ENCODE measurements at regions not wholly inside any gene's neighbourhood (a gene's known extent, or its start where the extent isn't known, plus 50 kb on each side); places are given as distances from the start of the nearest gene placed in this dataset.

DNA sequence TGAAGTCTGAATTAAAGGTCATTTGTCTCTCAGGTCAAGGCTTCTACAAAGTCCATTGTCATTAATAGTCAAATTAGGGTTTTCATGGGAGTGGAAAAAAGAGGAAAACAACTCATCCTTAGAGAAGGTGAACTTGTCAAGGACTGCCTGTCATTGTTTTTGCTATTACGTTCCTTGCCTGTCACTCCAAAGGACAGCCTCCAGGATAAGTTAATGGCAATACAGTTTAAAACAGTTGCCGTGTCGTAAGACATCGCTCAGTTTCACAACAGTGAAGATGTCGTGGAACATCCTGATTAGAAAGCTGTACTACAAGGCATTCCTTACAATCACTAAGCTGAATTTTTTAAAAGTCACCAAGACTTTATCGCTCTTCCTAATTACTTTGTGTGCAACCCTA is 466.8 kb upstream of the SMIM31 start:
- Histone ChIP-seq H3F3A (ENCODE audit: low read depth) (no peaks in the 10 kb centered on the region), H3K9me3 (ENCODE audit: low read depth) (no peaks in the 10 kb centered on the region), H4K20me1 (ENCODE audit: low read depth) (no peaks in the 10 kb centered on the region), H3K9ac (no peak overlapping the region), H3K79me2 (ENCODE audit: low read depth) (no peaks in the 10 kb centered on the region), H3K4me1 (no peaks in the 10 kb centered on the region), H3K36me3 (no peaks in the 10 kb centered on the region), H3K4me3 (no peak overlapping the region), H2AFZ (replicated peaks) (no peak overlapping the region), H3K27me3 (no peaks in the 10 kb centered on the region), H3K27ac (no peak overlapping the region), H3K4me2 (no peak overlapping the region)
- Mint-ChIP-seq H3K27me3 (ENCODE audit: insufficient read depth, low read depth) (no peaks in the 10 kb centered on the region), H3K36me3 (no peaks in the 10 kb centered on the region), H3K27ac (no peak overlapping the region), H3K4me3 (no peak overlapping the region), H3K4me1 (no peaks in the 10 kb centered on the region), H3K9me3 (no peaks in the 10 kb centered on the region)
- TF ChIP-seq, protein P1, sequence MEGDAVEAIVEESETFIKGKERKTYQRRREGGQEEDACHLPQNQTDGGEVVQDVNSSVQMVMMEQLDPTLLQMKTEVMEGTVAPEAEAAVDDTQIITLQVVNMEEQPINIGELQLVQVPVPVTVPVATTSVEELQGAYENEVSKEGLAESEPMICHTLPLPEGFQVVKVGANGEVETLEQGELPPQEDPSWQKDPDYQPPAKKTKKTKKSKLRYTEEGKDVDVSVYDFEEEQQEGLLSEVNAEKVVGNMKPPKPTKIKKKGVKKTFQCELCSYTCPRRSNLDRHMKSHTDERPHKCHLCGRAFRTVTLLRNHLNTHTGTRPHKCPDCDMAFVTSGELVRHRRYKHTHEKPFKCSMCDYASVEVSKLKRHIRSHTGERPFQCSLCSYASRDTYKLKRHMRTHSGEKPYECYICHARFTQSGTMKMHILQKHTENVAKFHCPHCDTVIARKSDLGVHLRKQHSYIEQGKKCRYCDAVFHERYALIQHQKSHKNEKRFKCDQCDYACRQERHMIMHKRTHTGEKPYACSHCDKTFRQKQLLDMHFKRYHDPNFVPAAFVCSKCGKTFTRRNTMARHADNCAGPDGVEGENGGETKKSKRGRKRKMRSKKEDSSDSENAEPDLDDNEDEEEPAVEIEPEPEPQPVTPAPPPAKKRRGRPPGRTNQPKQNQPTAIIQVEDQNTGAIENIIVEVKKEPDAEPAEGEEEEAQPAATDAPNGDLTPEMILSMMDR (IDR thresholded peaks at IDR 0.05): no peak
- TF ChIP-seq EZH2phosphoT487 (IDR thresholded peaks at IDR 0.05): no peak
- TF ChIP-seq EZH2 (IDR thresholded peaks at IDR 0.05): no peak
- no peak for DNase-seq (ENCODE audit: low spot score)

DNA sequence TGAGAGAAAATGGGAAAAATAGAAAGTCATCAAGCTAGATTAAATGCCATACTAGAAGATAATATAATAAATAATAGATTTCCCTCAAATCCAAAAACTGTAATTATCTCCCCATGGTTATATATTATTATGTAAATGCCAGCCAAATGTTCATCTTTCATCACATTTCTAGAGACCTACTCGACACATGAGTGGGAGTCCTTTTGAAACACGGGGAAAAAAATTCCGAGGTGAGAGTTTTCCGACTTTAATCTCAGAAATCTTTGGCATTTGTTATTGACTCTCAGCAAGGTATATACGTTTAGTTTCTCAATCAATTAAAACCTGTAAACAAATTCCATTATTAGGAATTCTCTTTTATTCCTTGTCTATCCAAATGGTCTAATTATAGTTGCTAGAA is 465.4 kb upstream of the SMIM31 start:
- Histone ChIP-seq H3K79me2 (ENCODE audit: low read depth) (no peaks in the 10 kb centered on the region), H3K36me3 (no peaks in the 10 kb centered on the region), H3K27me3 (no peaks in the 10 kb centered on the region), H3K9ac (no peak overlapping the region), H3K4me1 (no peaks in the 10 kb centered on the region), H4K20me1 (ENCODE audit: low read depth) (no peaks in the 10 kb centered on the region), H3K27ac (no peak overlapping the region), H3K4me3 (no peak overlapping the region), H3K4me2 (no peak overlapping the region), H3F3A (ENCODE audit: low read depth) (no peaks in the 10 kb centered on the region), H3K9me3 (ENCODE audit: low read depth) (no peaks in the 10 kb centered on the region), H2AFZ (replicated peaks) (no peak overlapping the region)
- H3K27me3 Mint-ChIP-seq (ENCODE audit: insufficient read depth, low read depth): no peaks in the 10 kb centered on the region
- H3K36me3 Mint-ChIP-seq: no peaks in the 10 kb centered on the region
- no peaks in the 10 kb centered on the region for H3K4me1 Mint-ChIP-seq
- DNase-seq (ENCODE audit: low spot score): no peak
- H3K9me3 Mint-ChIP-seq: no peaks in the 10 kb centered on the region
- TF ChIP-seq EZH2 (IDR thresholded peaks at IDR 0.05): no peak
- TF ChIP-seq, protein P1 (IDR thresholded peaks at IDR 0.05): no peak
- TF ChIP-seq EZH2phosphoT487 (IDR thresholded peaks at IDR 0.05): no peak
- H3K27ac Mint-ChIP-seq: no peak overlapping the region
- H3K4me3 Mint-ChIP-seq: no peak overlapping the region

- no peaks in the 10 kb centered on the region for H3F3A ChIP-seq (ENCODE audit: low read depth)
- no peaks in the 10 kb centered on the region for H3K9me3 Mint-ChIP-seq
- no peak overlapping the region for H3K27ac Mint-ChIP-seq
- H3K4me3 ChIP-seq: no peak overlapping the region
- no peak overlapping the region for H2AFZ ChIP-seq (replicated peaks)
- TF ChIP-seq EZH2phosphoT487 (IDR thresholded peaks at IDR 0.05) (no peak), EZH2 (IDR thresholded peaks at IDR 0.05) (no peak)
- TF ChIP-seq, protein P1 (IDR thresholded peaks at IDR 0.05): no peak
- no peak for DNase-seq (ENCODE audit: low spot score)
- no peaks in the 10 kb centered on the region for H3K27me3 ChIP-seq
- H3K4me3 Mint-ChIP-seq: no peak overlapping the region
- no peaks in the 10 kb centered on the region for H3K4me1 ChIP-seq
- H3K4me2 ChIP-seq: no peak overlapping the region
- H3K36me3 Mint-ChIP-seq: no peaks in the 10 kb centered on the region
- no peaks in the 10 kb centered on the region for H3K4me1 Mint-ChIP-seq
- no peak overlapping the region for H3K27ac ChIP-seq
- no peaks in the 10 kb centered on the region for H4K20me1 ChIP-seq (ENCODE audit: low read depth)
- H3K79me2 ChIP-seq (ENCODE audit: low read depth): no peaks in the 10 kb centered on the region
- H3K36me3 ChIP-seq: no peaks in the 10 kb centered on the region
- H3K9ac ChIP-seq: no peak overlapping the region
- no peaks in the 10 kb centered on the region for H3K9me3 ChIP-seq (ENCODE audit: low read depth)
- no peaks in the 10 kb centered on the region for H3K27me3 Mint-ChIP-seq (ENCODE audit: insufficient read depth, low read depth)
These were observed 460.7 kb upstream of the SMIM31 start for GRCh38 chr4:164293203-164293602.

- H3K27me3 ChIP-seq: no peaks in the 10 kb centered on the region
- Mint-ChIP-seq H3K4me3 (no peak overlapping the region), H3K9me3 (no peaks in the 10 kb centered on the region), H3K4me1 (no peaks in the 10 kb centered on the region), H3K27me3 (ENCODE audit: insufficient read depth, low read depth) (no peaks in the 10 kb centered on the region), H3K36me3 (no peaks in the 10 kb centered on the region), H3K27ac (no peak overlapping the region)
- no peak overlapping the region for H3K27ac ChIP-seq
- H3K4me1 ChIP-seq: no peaks in the 10 kb centered on the region
- H3K79me2 ChIP-seq (ENCODE audit: low read depth): no peaks in the 10 kb centered on the region
- DNase-seq (ENCODE audit: low spot score): no peak
- no peaks in the 10 kb centered on the region for H4K20me1 ChIP-seq (ENCODE audit: low read depth)
- no peaks in the 10 kb centered on the region for H3K36me3 ChIP-seq
- H3K9ac ChIP-seq: no peak overlapping the region
- no peak overlapping the region for H3K4me2 ChIP-seq
- H2AFZ ChIP-seq (replicated peaks): no peak overlapping the region
- TF ChIP-seq, protein P1 (IDR thresholded peaks at IDR 0.05): no peak
- TF ChIP-seq EZH2 (IDR thresholded peaks at IDR 0.05) (no peak), EZH2phosphoT487 (IDR thresholded peaks at IDR 0.05) (no peak)
- H3K9me3 ChIP-seq (ENCODE audit: low read depth): no peaks in the 10 kb centered on the region
- H3K4me3 ChIP-seq: no peak overlapping the region
- no peaks in the 10 kb centered on the region for H3F3A ChIP-seq (ENCODE audit: low read depth)
These were observed 460.2 kb upstream of the SMIM31 start for GRCh38 chr4:164293743-164294142.
